A549 (cell line): ENCODE measurements at regions not wholly inside any gene's neighbourhood (a gene's known extent, or its start where the extent isn't known, plus 50 kb on each side); places are given as distances from the start of the nearest gene placed in this dataset.

Experiments
- ATAC-seq, 2 experiments: fragments of 200-7000 bp in 1 of 2; fragments of >200 bp in 1 of 2; cut with Nextera tagmentation in 1 of 2; cut with Tn5 transposase in 1 of 2; 3 replicates each; pipeline versions ENCODE4 v1.8.0 to v1.9.1; 2018 to 2020; ENCODE audit warnings: mild to moderate bottlenecking in 1 of 2, moderate library complexity in 1 of 2
- CTCF ChIA-PET: fragments of 300-600 bp; sonication (Branson Sonifier 250); formaldehyde crosslinking; extraction: SDS; loops from one replicate; lab custom pipeline; 2021; ENCODE audit warnings: antibody characterized with exemption, inconsistent platforms; lab: Yijun Ruan, JAX
- POLR2A ChIA-PET: fragments of 350-600 bp; formaldehyde crosslinking; extraction: SDS; loops from one replicate; lab custom pipeline; 2021; ENCODE audit warnings: antibody characterized with exemption, inconsistent platforms; lab: Yijun Ruan, JAX
- DNase-seq, 2 experiments: peaks; one replicate each; pipeline versions ENCODE4 v3.0.0 to v3.0.0-alpha.2; 2011 to 2016; ENCODE audit warnings: low read depth in 1 of 2, low spot score in 1 of 2
- FAIRE-seq: peaks from 2 replicates; lab custom pipeline; 2011; peaks lifted over from hg19 to GRCh38; lab: Jason Lieb, UNC
- H3K27ac ChIP-seq, 2 experiments: fragments of >200 bp; sonication (Bioruptor Twin); formaldehyde crosslinking; 3 replicates each; pipeline ENCODE4 v1.5.1; 2016 to 2017
- H3K4me1 ChIP-seq: fragments of >200 bp; sonication (Bioruptor Twin); formaldehyde crosslinking; 3 replicates; pipeline ENCODE4 v1.6.1; 2016
- H3K4me2 ChIP-seq: fragments of >200 bp; sonication (Bioruptor Twin); formaldehyde crosslinking; 3 replicates; pipeline ENCODE4 v1.6.1; 2016
- H3K4me3 ChIP-seq: fragments of >200 bp; sonication (Bioruptor Twin); formaldehyde crosslinking; 3 replicates; pipeline ENCODE4 v1.5.1; 2016
- H3K9me3 ChIP-seq: fragments of >200 bp; sonication (Bioruptor Twin); formaldehyde crosslinking; 3 replicates; pipeline ENCODE4 v1.6.1; 2016
- BCL3 ChIP-seq: fragments of >200 bp; sonication (Bioruptor Twin); formaldehyde crosslinking; IDR thresholded peaks from 3 replicates; pipeline ENCODE4 v1.6.1; 2016
- CBX2 ChIP-seq: fragments of 200-600 bp; sonication (generic); IDR thresholded peaks from 2 replicates; pipeline ENCODE4 v1.6.1; 2016; ENCODE audit warnings: low read depth, mild to moderate bottlenecking, borderline replicate concordance
- E2F6 ChIP-seq: IDR thresholded peaks from 2 replicates; pipeline ENCODE4 v1.6.1; 2012; ENCODE audit warnings: low read depth, borderline replicate concordance
- EHMT2 ChIP-seq: fragments of 200-600 bp; sonication (generic); IDR thresholded peaks from 2 replicates; pipeline ENCODE4 v1.6.1; 2016; ENCODE audit warnings: antibody characterized with exemption, low read depth, mild to moderate bottlenecking, moderate library complexity
- FOSB ChIP-seq: fragments of 250-450 bp; sonication (Bioruptor Pico); IDR thresholded peaks from 2 replicates; pipeline ENCODE4 v1.5.0; 2020; ENCODE audit warnings: mild to moderate bottlenecking, moderate library complexity
- HES2 ChIP-seq: fragments of >200 bp; sonication (Bioruptor Twin); formaldehyde crosslinking; IDR thresholded peaks from 2 replicates; pipeline ENCODE4 v1.6.1; 2016
- HEYL ChIP-seq: fragments of 250-450 bp; sonication (Bioruptor Pico); IDR thresholded peaks from 2 replicates; pipeline ENCODE4 v1.8.0; 2021; ENCODE audit warnings: mild to moderate bottlenecking, moderate library complexity
- HMGXB4 ChIP-seq: fragments of 250-450 bp; sonication (Bioruptor Pico); IDR thresholded peaks from 2 replicates; pipeline ENCODE4 v1.5.0; 2021; ENCODE audit warnings: mild to moderate bottlenecking, moderate library complexity, borderline replicate concordance
- HOXA7 ChIP-seq: fragments of 250-450 bp; sonication (Bioruptor Pico); IDR thresholded peaks from 2 replicates; pipeline ENCODE4 v1.5.0; 2020; ENCODE audit warnings: mild to moderate bottlenecking, moderate library complexity
- HOXB5 ChIP-seq: fragments of 250-450 bp; sonication (Bioruptor Pico); IDR thresholded peaks from 2 replicates; pipeline ENCODE4 v1.5.0; 2020; ENCODE audit warnings: mild to moderate bottlenecking, moderate library complexity
- JUNB ChIP-seq: fragments of >200 bp; sonication (Bioruptor Twin); formaldehyde crosslinking; IDR thresholded peaks from 2 replicates; pipeline ENCODE4 v1.6.1; 2016
- KDM5A ChIP-seq: fragments of 200-600 bp; sonication (generic); IDR thresholded peaks from 2 replicates; pipeline ENCODE4 v1.6.1; 2016; ENCODE audit warnings: antibody characterized with exemption, mild to moderate bottlenecking
- MAZ ChIP-seq: fragments of 150-350 bp; IDR thresholded peaks from 2 replicates; pipeline ENCODE4 v1.6.1; 2014; ENCODE audit warnings: antibody characterized with exemption, low read depth, low read length, borderline replicate concordance
- MYC ChIP-seq: IDR thresholded peaks from 2 replicates; pipeline ENCODE4 v1.6.1; 2012; ENCODE audit warnings: mild to moderate bottlenecking, inconsistent platforms, low read length, improper control_type of control experiment, borderline replicate concordance
- NPAS2 ChIP-seq: fragments of 250-450 bp; sonication (Bioruptor Pico); IDR thresholded peaks from 2 replicates; pipeline ENCODE4 v1.8.0; 2022; ENCODE audit warnings: mild to moderate bottlenecking, moderate library complexity, borderline replicate concordance
- PBX3 ChIP-seq: IDR thresholded peaks from 2 replicates; pipeline ENCODE4 v1.6.1; 2012
- POLR2A ChIP-seq: IDR thresholded peaks from 2 replicates; pipeline ENCODE4 v1.6.1; 2012; ENCODE audit warnings: mild to moderate bottlenecking, low read length
- POLR2AphosphoS2 ChIP-seq: conservative IDR thresholded peaks from 2 replicates; pipeline ENCODE4 v1.6.1; 2012; ENCODE audit warnings: low read length, improper control_type of control experiment, inconsistent platforms
- RAD21 ChIP-seq, 2 experiments: fragments of >200 bp in 1 of 2; sonication (Bioruptor Twin) in 1 of 2; formaldehyde crosslinking in 1 of 2; IDR thresholded peaks in 1 of 2; conservative IDR thresholded peaks in 1 of 2; 2 replicates in 1 of 2; 3 replicates in 1 of 2; pipeline ENCODE4 v1.6.1; 2012 to 2018; ENCODE audit warnings: inconsistent platforms in 1 of 2
- RARB ChIP-seq: fragments of 250-450 bp; sonication (Bioruptor Pico); IDR thresholded peaks from 2 replicates; pipeline ENCODE4 v1.8.0; 2021; ENCODE audit warnings: mild to moderate bottlenecking, moderate library complexity
- TP53 ChIP-seq: fragments of 250-450 bp; sonication (Bioruptor Pico); IDR thresholded peaks from 2 replicates; pipeline ENCODE4 v1.5.0; 2021; ENCODE audit warnings: mild to moderate bottlenecking, moderate library complexity
- ZSCAN20 ChIP-seq: fragments of 250-450 bp; sonication (Bioruptor Pico); IDR thresholded peaks from 2 replicates; pipeline ENCODE4 v1.8.0; 2022; ENCODE audit warnings: mild to moderate bottlenecking, moderate library complexity
- WGBS: methylation state at CpG from one replicate; pipeline ENCODE4 v1.1.6; 2017; ENCODE audit errors: missing lambda C conversion rate; 5-methylcytosine and 5-hydroxymethylcytosine counted together

- ChIA-PET POLR2A (interaction anchor here (0.7 kb wide), 1 partner anchor 141 kb away, joined by 3 read pairs; no protein-coding TSS in a partner anchor), CTCF (no interaction called here)
- Histone ChIP-seq H3K4me2 (no peak overlapping the region), H3K27ac (no peak overlapping the region), H3K9me3 (no peaks in the 10 kb centered on the region), H3K4me1 (no peaks in the 10 kb centered on the region), H3K4me3 (no peak overlapping the region)
- ATAC-seq = peak in 1 of 2 experiments; percentile 49; a peak in 3 of 6 replicates
- 59% methylated on average over 3 of the region's 3 CpGs for WGBS
- no peak for FAIRE-seq
- DNase-seq = peak in 1 of 2 experiments; percentile 10
- TF ChIP-seq TP53 (no peak), BCL3 (no peak), RAD21 (conservative IDR thresholded peaks at IDR 0.05 in 1 of 2, IDR thresholded peaks at IDR 0.05 in 1 of 2) (0 out of 5 replicates have a peak, but pooled peaks of 1 of the 2 experiments have one; percentile 20), E2F6 (no peak)
Observed at GRCh38 chr12:45587877-45588533, 141.5 kb upstream of the ARID2 start.

- Histone ChIP-seq H3K4me2 (no peak overlapping the region), H3K9me3 (no peaks in the 10 kb centered on the region), H3K4me3 (no peak overlapping the region), H3K27ac (no peak overlapping the region), H3K4me1 (no peaks in the 10 kb centered on the region)
- no peak for DNase-seq
- TF ChIP-seq HMGXB4 (CRISPR knock-in tag) (no peak), HOXA7 (CRISPR knock-in tag) (no peak), POLR2A (no peak), TP53 (no peak), RAD21 (conservative IDR thresholded peaks at IDR 0.05 in 1 of 2, IDR thresholded peaks at IDR 0.05 in 1 of 2) (no peak), EHMT2 (no peak), FOSB (CRISPR knock-in tag) (no peak)
- ChIA-PET CTCF (no interaction called here), POLR2A (no interaction called here)
- no peak for ATAC-seq
- 10% methylated on average over 2 of the region's 2 CpGs for WGBS
- no peak for FAIRE-seq
Observed at GRCh38 chr12:45590646-45591045, 138.9 kb upstream of the ARID2 start.

- no peak overlapping the region for H3K4me3 ChIP-seq
- WGBS = 57% methylated on average over 5 of the region's 5 CpGs
- ChIA-PET CTCF (no interaction called here), POLR2A (no interaction called here)
- DNase-seq (no peak), FAIRE-seq (no peak), ATAC-seq (no peak)
- no peaks in the 10 kb centered on the region for H3K9me3 ChIP-seq
- no peak overlapping the region for H3K27ac ChIP-seq
- H3K4me2 ChIP-seq = no peak overlapping the region
- no peak for TF ChIP-seq HEYL (CRISPR knock-in tag)
- no peak for TF ChIP-seq ZSCAN20 (CRISPR knock-in tag)
- no peak for TF ChIP-seq PBX3
- no peak for TF ChIP-seq JUNB
- TF ChIP-seq KDM5A = no peak
- TF ChIP-seq MYC = no peak
- no peak for TF ChIP-seq HES2
- TF ChIP-seq CBX2 = no peak
- TF ChIP-seq MAZ = no peak
- TF ChIP-seq POLR2AphosphoS2 = no peak
- no peak for TF ChIP-seq HOXB5 (CRISPR knock-in tag)
- TF ChIP-seq RARB (CRISPR knock-in tag) = no peak
- TF ChIP-seq NPAS2 (CRISPR knock-in tag) = no peak
- no peak for TF ChIP-seq EHMT2
- H3K4me1 ChIP-seq = no peaks in the 10 kb centered on the region
Observed at GRCh38 chr12:45591635-45592034, 137.9 kb upstream of the ARID2 start.
